SIG-M5 (cell line): ENCODE measurements at regions not wholly inside any gene's neighbourhood (a gene's known extent, or its start where the extent isn't known, plus 50 kb on each side); places are given as distances from the start of the nearest gene placed in this dataset.
"Not testable (repeated sequence)": the region's sequence is repeated elsewhere in the genome, so short reads cannot be mapped to it uniquely, and the experiment has no call there.

Experiments used
- DNase-seq: peaks from one replicate; lab custom pipeline; 2025; lab: John Stamatoyannopoulos, UW

DNA sequence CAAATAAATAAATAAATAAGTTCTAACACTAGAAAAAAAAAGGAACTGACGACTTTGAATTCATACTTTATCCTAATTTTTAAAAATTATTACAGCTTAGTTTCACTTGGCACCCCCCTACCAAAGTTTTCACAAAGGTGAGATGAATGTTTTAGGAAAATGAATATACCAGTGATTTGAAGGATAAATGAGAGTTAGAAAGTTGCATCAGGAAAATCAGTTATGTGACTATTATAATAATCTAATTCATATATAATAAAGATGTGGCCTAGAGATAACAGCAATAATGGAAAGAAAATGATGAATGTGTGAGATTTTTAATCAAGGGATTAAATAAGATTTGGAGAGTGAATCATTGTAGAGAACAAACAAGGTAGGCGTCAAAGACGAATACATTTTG is 103.0 kb upstream of the RAP1B start:
- no peak for DNase-seq

DNA sequence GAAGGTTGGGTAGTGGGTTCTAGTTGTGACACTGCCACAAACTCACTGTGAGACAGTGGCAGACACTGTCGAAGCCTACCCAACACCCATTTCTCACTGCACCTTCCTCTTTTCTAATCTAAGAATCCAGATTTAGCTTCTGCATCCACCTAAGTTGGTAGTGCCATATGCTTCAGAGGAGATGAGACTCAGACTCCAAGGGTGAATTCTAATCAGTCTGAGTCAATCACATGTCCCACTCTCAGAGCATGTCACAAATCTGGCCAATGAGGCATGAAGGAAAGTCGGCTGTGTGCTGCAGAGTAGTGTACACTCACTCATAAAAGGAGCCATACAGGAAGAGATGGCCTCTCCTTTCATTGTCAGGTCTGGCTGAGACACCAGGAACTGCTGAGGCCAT is 102.1 kb upstream of the RAP1B start:
- no peak for DNase-seq

DNA sequence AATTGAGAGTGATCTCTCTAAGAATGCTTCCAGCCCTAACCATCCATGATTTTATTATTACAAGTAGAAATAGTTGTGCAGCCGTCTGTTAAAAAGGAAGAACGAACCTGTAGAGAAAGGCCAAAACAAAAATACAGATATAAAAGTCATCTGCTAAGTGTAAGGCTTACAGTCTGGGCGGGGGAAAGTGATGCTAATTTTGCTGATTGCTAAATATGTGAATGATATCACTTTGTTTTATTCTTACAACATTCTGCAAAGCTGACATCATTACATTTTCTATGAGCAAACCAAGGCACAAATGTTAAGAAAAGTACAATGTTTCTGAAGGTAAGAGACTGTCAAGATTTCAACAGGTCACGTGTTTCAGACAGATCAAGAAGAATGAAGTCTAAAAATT is 101.5 kb upstream of the RAP1B start:
- no peak for DNase-seq

DNA sequence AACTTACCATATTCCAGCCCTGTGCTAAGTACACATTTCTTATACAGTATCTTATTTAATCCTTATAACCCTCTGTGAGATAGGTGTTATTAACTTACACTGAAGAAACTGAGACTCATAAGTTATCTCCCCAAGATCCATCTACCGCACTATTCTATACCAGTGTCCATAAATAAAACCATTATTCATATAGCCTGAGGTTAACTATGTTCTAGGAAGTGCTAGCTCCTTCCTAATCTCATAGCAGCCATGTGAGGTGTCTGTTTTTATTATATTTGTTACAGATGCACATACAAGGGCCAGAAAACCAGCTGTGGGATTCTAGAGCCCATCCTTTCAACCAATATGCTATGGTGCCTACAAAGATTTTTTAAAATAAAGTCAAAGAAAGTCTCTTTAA is 100.3 kb upstream of the RAP1B start:
- no peak for DNase-seq

DNA sequence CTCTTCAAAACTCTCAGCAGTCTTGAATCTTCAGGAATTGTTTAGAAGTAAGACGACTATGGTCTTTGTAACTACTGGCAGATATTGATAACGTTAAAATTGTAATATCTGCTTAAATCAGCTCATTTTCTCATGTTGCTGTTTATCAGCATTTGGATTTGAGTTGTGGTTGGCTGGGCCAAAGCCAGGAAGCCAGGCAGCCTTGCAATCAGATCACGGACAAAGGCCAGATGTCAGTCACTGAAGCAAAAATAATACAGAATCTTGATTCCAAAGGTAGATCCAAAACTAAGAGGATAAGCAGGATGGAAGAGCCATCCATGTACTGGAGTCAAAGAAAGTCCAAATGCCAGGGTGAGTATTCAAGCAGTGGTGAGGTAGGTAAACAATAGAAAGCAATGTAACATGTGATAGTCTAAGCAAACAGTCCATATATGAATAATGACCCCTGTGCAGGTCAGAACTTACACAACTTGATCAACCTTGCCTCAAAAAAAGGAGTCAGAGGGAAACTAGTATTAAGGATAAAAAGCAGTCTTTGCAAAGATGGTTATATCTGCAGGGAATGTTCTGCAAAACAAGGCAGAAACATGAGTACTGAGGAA is 95.8 kb upstream of the RAP1B start:
- DNase-seq, result no peak

DNA sequence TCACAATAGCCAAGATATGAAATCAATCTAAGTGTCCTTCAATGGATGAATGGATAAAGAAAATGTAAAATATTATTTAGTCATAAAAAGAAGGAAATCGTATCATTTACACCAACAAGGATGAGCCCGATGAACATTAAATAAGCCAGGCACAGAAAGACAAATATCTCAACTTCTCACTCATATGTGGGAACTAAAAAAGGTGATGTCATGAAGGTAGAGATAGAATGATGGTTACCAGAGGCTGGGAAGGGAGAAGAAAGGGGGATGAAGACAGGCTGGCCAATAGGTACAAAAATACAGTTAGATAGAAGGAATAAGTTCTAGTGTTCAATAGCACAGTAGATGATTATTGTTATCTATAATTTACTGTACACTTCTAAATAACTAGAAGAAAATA is 94.9 kb upstream of the RAP1B start:
- DNase-seq, result no peak

DNA sequence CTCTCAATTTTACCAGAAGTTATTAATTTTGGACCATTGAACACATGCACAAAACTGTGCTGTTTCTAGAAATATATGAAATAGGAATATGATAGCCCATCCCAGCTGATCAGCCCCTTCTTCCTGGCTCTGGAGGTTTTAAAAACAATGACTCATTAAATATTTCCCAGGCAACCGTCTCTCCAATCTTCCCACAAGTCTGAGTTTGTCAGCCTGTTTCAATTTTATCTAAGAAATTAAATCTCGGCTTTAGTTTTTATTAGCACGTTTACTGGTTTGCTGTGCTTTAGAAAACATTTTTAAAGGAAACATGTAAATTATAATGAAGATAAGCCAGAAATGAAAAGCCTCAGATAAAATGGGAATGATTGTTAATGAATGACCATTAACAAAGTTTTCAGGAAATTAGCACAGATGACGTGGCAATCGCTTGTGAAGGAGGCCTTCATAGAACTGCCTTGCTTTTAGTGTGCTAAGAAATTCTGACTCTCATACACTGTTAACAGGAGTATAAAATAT is 89.3 kb upstream of the RAP1B start:
- DNase-seq, result no peak

DNA sequence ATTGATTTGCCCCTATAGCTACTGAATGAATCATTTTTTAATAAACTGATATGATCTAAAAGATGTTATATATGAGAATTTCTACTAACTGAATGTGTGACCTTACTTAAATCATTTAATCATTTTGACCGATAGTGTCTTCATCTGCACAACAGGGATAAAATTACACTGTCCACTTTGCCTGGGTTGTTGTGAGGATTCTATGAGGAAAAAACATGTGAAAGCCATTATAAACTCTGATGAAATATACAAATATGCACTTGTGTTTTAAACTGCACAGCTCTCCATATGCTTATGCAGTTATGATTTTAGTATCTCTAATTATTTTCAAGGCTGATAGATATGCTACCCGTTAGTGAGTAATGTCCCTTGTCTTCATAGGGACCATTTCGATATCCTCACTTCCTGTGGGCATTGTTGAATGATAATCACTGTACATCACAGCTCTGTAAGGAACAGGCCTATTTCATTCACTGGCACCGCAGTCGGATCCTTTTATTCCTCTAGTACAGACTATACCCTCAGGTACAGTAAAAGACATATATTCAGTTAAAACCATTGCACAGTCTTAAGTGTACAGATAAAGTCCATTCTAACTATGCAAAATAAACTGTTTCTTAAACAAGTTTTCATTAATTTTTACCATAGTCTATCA is 88.7 kb upstream of the RAP1B start:
- DNase-seq, result no peak

DNA sequence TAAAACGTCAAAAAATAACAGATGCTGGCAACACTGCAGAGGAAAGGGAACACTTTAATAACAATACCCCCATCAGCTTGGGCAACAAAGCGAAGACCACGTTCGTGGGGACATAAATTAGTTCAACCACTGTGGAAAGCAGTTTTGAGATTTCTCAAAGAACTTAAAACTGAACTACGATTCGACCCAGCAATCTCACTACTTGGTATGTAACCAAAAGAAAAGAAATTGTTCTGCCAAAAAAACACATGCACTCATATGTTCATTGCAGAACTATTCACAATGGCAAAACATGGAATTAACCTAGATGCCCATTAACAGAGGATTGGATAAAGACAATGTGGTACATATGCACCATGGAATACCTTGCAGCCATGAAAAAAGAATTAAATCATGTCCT is 81.2 kb upstream of the RAP1B start:
- no peak for DNase-seq

DNA sequence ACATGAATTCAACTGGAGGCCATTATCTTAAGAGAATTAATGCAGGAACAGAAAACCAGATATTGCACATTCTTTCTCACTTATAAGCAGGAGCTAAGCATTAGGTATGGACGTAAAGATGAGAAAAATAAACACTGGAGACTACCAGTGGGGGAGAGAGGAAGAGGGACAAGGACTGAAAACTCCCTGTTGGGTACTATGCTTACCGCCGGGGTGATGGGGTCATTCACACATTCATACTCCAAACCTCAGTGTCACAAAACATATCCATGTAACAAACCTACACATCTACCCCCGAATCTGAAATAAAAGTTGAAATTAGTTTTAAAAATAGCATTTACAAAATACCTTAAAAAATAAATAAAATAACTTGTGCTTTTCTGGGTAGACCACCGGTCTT is 80.8 kb upstream of the RAP1B start:
- DNase-seq, result no peak

DNA sequence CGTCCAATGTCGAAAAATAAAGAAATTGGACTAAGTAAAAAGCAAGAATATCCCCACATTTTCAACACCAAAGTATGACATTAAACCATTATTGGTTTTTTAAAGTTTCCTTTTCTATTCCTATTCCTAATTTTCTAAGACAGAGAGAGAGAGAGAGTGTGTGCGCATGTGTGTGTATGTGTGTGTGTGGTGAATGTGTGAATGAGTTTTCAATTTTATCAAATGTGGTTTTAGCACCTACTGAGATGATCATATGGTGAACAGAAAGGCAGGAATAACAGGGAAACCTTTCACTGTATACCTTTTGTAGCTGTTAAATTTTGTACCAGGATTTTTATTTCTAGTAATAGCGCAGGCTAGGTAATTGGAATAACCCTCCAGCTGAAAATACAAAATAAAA is 80.4 kb upstream of the RAP1B start:
- DNase-seq, result no peak

DNA sequence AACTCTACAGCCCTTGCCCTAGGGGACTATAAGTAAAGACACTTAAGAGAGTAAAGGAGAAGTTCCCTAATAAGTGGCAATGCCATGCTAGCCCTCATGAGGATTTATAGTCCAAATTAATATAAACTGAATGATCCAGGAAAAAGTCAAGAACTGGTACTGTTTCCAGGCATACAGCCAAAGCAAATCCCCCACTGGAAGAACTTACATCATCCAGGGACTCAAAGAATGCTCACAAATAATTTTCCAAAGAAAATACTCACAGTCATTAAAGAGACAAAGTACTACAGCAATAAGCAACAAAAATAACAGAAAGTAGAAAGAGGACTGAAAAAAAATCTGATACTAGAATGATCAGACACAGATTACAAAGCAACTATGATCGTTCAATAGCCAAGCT is 79.7 kb upstream of the RAP1B start:
- DNase-seq, result no peak

DNA sequence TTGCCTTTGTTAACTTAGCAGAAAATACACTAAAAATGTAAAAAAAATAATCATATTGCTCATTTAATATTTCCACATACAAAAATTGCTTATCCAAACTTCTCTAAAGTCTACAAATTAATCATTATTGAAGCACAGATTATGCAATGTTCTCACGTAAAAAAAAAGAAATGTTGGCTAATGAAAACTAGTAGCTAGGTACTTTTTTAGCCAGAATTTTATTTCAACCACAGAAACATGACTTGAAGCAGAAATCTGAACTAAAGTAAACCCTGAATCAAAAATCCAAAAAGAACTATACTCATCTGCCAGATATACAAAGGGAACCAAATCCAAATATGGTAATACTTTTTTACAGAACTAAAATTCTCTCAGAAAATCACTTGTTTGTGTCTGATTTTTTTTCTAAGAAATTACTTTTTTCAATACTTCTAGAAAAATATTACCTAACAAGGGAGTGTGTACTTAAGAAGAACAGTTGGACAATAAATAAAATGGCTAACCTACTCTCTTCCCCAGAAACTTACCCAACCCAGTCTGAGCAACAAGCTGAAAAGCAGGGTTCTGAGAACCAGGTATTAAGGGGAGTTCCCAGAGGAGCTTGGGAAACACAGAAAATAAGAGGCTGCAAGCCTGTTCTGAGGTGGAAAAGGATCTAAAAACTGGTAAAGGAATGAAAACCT is 78.4 kb upstream of the RAP1B start:
- DNase-seq, result no peak

DNA sequence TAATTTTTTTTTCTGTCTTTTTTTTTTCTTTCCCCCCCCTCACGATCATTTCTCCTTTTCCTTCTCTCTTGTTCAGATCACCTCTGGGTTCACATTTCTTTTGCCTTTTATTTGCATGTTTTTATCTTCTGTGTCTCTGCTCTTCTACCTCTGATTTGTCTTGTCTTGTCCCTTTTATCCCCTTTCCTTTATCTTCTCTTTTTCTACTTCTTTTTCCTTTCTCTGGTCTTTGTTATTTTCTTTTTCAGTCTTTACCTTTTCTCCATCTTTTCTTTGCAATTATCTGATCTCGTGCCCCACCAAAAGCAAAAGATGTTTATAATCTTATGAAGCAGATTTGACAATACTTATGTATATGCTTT is 77.8 kb upstream of the RAP1B start:
- DNase-seq, result no peak

DNA sequence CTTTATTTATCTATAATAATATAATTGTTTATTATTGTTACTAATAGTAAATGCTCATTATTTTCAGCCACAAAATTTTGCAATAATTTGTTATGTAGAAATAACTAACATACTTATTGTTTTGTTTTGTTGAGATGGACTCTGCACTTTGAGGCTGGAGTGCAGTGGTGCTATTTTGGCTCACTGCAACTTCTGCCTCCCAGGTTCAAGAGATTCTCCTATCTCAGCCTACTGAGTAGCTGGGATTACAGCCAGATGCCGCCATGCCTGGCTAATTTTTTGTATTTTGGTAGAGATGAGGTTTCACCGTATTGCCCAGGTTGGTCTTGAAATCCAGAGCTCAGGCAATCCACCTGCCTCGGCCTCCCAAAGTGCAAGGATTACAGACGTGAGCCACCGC is 76.6 kb upstream of the RAP1B start:
- no peak for DNase-seq

DNA sequence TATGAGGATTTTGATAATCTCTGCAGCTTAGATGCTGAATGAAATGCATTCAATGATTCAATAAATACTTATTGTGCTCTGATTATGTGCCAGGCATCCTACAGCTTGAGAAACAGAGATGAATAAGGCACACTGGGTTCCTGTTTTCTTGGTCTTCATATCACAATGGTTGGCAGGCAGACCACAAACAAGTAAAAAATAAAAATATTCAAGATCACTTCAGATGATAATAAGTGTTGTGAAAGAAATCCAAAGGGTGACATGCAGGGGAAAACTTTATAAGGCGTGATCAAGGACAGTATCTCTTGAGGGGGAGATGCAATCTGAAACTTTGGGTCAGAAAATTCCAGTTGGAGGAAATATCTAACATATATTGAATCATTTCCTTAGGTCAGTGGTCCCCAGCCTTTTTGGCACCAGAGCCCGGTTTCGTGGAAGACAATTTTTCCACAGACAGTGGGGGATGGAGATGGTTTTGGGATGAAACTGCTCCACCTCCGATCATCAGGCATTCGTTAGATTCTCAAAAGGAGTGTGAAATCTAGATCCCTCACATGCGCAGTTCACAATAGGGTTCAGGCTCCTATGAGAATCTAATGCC is 73.7 kb upstream of the RAP1B start:
- DNase-seq, result peak; percentile 9

DNA sequence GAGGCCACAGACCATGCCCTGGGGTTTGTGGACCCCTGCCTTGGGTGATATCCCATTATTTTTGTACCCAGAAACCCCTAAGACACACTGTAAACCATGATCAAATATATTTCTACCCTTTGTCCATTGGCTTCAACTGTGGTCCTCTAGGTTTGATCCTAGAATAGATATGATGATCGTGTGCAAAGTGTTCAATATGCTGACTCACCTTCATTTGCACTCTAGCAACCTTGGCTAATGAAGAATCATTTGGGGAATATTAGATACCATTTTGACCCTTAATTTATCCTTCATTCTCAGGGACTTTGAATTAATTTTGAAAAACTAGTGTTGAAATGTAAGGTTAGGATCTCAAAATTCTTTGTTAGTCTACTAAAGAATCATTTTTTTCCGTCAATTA is 73.1 kb upstream of the RAP1B start:
- no peak for DNase-seq

DNA sequence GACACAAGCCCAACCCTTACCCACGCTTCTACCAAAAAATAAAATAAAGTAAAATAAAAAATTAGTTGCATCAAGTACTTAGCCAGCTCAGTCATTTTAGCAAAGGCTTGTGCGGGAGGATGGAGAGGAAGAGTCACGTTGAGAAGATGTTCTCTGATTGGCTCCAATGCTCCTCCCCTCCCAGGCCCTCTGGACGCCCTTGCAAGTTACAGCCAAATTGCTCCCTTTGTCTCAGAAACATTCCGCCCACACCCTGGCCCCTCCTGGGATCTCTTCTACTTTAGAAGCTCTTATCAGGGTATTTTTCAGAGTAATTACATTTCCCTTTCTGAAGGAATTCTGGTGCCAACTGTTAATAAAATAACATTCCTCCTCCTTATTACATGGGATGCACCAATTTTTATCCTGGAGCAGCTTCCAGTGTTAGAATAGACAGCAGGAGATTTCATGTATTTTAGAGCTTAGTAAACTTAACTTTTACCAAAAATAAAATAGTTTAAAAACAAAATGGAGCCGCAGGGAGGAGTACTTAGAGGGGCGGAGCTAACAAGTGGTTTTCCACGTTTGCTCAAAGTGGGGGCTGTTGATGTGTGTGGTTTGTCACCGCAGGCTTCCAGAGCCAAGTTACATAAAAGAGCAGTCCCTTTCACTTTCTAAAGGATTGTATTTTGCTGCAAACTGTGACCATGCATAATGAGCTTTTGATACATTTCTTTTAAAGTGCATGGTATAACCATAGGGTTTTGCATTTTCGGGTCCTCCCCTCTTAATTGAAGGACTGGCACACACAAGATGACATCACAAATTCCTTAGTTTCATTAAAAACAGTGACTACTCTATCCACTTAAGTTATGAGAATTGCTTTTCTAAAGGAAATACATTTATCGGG is 71.7 kb upstream of the RAP1B start:
- peak; percentile 4 for DNase-seq

DNA sequence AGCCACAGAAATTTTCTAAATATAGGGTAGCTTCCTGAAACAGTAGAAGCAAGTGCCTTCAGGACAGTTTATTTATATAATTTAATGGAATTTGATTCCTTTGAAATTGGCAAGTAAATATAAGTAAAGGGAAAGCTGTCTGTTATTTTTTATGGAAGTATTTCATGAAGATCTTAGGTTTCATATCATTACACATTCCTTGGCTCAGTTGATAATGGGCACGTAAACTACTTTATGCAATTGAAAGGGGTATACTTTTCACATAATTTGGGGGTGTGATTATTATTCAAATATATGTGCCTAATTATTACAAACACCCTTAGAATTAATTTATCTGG is 71.1 kb upstream of the RAP1B start:
- no peak for DNase-seq

DNA sequence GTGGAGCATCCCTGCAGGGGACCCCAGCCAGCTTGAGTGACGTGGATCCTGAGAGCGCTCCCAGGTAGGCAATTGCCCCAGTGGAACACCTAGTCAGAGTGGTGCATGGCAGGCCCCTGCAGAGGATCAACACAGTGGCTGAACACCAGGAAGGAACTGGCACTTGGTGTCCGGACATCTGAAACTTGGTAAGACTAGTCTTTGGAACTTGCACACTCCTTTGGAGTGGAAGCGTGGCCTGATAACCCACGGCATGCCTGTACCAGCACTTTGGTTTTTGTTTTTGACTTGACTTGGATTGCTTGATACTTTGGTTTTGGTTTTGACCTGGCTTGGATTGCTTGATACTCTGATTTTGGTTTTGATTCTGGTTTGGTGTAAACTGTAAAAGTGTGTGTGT is 69.9 kb upstream of the RAP1B start:
- DNase-seq, result not testable (repeated sequence)

DNA sequence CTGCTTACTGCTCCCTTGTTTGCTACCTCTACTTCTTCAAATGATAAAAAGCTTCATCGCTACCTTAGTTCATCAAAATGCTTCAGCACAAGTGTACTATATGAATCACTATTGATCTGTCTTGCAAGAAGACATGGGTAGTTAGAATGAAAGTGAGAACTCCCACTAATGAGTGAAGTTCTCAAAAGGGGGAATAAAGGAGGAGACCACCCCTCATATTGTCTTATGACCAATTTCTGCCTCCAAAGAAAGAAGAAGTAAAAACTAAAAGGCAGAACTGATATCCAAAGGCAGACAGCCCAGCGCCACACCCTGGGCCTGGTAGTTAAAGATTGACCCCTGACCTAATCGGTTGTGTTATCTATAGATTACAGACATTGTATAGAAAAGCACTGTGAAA is 63.4 kb upstream of the RAP1B start:
- DNase-seq, result not testable (repeated sequence)

DNA sequence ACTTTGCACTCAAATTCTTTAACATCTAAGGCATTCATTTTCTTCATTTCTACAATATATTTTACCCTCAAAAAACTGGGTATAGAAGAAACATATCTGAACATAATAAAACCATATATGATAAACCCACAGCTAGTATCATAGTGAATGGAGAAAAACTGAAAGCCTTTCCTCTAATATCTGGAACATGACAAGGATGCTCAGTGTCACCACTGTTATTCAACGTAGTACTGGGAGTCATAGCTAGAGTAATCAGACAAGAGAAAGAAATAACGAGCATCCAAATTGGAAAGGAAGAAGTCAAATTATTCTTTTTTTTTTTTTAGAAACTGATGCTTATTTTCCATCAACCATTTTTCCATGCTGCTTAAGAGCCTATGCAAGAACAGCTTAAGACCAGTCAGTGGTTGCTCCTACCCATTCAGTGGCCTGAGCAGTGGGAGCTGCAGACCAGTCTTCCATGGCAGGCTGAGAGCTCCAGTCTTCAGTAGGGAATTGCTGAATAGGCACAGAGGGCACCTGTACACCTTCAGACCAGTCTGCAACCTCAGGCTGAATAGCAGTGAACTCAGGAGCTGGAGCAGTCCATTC is 58.0 kb upstream of the RAP1B start:
- DNase-seq, result not testable (repeated sequence)
